Kidney epithelial cell (primary cell): ENCODE measurements at regions not wholly inside any gene's neighbourhood (a gene's known extent, or its start where the extent isn't known, plus 50 kb on each side); places are given as distances from the start of the nearest gene placed in this dataset.
"Not testable (repeated sequence)": the region's sequence is repeated elsewhere in the genome, so short reads cannot be mapped to it uniquely, and the experiment has no call there.

Experiments
- DNase-seq: peaks from one replicate; pipeline ENCODE4 v3.0.0-alpha.2; 2010; ENCODE audit warnings: low read depth
- H3K27me3 ChIP-seq: 2 replicates; pipeline ENCODE4 v1.6.0; 2011; ENCODE audit warnings: low read length; ENCODE audit not compliant: control insufficient read depth, insufficient read depth
- H3K36me3 ChIP-seq: 2 replicates; pipeline ENCODE4 v1.5.1; 2011; ENCODE audit warnings: low read length; ENCODE audit not compliant: control insufficient read depth, insufficient read depth
- H3K4me3 ChIP-seq: 2 replicates; pipeline ENCODE4 v1.5.1; 2011; ENCODE audit warnings: low read depth, mild to moderate bottlenecking, control low read depth, low read length
- TF ChIP-seq, protein P1 (sequence below): IDR thresholded peaks from 2 replicates; pipeline ENCODE4 v1.5.1; 2011; ENCODE audit warnings: mild to moderate bottlenecking, moderate library complexity, low read length, control low read depth, inconsistent platforms; ENCODE audit not compliant: insufficient read depth, poor library complexity, severe bottlenecking

DNA sequence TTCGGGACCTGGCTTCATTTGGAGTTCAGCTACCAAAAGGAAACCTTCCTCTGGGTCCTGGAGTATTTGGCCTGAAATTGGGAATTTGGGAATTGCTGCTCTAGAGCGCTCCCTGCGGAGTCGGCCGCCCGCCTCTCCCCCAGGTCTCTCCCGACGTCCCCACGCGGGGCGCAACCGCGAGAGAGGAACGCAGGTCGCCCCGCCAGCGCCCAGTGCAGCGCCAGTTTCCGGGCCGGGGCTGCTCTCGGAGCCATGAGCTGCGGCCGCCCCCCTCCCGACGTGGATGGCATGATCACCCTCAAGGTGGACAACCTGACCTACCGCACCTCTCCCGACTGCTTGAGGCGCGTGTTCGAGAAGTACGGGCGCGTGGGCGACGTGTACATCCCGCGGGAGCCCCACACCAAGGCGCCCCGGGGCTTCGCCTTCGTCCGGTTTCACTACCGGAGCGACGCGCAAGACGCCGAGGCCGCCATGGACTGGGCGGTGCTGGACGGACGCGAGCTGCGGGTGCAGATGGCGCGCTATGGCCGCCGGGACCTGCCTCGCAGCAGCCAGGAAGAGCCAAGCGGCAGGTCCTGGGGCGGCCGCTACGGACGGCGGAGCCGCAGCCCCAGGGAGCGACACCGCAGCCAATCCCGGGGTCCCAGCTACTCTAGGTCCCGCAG is 529.2 kb downstream of the TNS3 start:
- not testable (repeated sequence) for DNase-seq, H3K36me3 ChIP-seq, H3K27me3 ChIP-seq
- H3K4me3 ChIP-seq: peak overlapping the region; percentile 34
- TF ChIP-seq, protein P1, sequence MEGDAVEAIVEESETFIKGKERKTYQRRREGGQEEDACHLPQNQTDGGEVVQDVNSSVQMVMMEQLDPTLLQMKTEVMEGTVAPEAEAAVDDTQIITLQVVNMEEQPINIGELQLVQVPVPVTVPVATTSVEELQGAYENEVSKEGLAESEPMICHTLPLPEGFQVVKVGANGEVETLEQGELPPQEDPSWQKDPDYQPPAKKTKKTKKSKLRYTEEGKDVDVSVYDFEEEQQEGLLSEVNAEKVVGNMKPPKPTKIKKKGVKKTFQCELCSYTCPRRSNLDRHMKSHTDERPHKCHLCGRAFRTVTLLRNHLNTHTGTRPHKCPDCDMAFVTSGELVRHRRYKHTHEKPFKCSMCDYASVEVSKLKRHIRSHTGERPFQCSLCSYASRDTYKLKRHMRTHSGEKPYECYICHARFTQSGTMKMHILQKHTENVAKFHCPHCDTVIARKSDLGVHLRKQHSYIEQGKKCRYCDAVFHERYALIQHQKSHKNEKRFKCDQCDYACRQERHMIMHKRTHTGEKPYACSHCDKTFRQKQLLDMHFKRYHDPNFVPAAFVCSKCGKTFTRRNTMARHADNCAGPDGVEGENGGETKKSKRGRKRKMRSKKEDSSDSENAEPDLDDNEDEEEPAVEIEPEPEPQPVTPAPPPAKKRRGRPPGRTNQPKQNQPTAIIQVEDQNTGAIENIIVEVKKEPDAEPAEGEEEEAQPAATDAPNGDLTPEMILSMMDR: peak; percentile 3

DNA sequence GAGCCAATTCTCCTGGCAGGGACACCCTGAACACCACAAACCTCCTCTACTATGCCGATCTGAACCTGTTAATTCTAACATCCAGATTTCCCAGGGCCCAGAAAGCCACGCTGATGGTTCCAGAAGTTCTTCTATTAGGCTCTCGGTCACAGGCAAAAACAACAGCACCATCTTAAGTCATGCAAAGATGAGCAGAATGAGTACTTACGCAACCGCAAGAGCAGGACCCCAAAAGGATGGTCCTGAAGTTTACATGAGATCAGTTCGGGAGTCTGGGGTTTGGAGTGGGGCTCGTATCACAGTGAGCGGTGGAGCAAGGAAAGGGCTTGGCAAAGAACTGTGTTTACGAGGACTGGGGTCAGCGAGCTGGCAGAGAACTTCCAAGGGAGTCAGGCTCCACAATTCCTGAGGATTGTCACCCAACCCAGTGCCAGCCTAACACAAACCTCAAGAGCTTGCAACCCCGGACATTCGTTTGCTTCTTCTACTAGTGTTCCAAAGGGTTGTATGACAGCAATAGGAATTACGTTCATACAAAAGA is 532.6 kb downstream of the TNS3 start:
- TF ChIP-seq, protein P1: no peak
- Histone ChIP-seq H3K36me3 (no peaks in the 10 kb centered on the region), H3K4me3 (no peak overlapping the region), H3K27me3 (no peaks in the 10 kb centered on the region)
- no peak for DNase-seq

DNA sequence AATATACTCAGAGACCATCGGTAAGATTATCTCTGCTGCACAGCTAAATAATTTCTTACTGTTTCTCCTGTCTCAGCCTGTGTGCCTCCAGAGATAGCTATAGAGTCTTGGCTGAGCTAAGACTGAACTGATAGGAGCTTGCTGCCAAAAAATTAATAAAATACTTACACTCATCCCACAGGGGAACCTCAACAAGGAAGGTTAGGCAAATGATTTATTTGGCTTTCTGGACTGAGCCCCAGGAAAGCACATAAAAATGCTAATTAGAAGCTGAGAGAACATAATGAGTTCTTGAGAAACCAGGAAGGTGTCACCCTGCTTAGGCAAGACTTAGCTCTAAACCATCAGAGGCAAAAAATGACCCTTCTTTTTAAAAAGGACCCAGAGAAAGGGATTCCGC is 534.5 kb downstream of the TNS3 start:
- H3K36me3 ChIP-seq: no peaks in the 10 kb centered on the region
- no peak overlapping the region for H3K4me3 ChIP-seq
- no peaks in the 10 kb centered on the region for H3K27me3 ChIP-seq
- no peak for DNase-seq
- TF ChIP-seq, protein P1: no peak

DNA sequence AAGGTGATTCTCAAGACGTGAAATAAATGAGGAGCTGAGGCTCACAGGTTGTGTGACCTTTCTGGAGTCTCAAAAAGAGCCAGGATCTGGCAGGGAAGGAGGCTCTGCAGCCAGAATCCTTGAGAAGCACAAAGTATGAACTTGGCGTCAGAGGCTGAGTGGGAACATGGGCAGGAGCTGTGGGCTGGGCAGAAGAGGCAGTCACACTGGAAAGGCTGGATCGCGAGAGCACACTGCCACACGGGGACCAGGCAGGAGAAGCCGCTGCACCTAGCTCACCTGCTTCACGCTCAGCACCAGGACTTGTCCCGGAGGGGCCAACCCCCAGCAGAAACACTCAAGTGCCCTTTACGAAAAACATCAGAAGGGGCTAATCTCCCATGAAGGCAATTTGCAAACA is 535.0 kb downstream of the TNS3 start:
- Histone ChIP-seq H3K4me3 (no peak overlapping the region), H3K36me3 (no peaks in the 10 kb centered on the region), H3K27me3 (no peaks in the 10 kb centered on the region)
- TF ChIP-seq, protein P1: no peak
- no peak for DNase-seq

DNA sequence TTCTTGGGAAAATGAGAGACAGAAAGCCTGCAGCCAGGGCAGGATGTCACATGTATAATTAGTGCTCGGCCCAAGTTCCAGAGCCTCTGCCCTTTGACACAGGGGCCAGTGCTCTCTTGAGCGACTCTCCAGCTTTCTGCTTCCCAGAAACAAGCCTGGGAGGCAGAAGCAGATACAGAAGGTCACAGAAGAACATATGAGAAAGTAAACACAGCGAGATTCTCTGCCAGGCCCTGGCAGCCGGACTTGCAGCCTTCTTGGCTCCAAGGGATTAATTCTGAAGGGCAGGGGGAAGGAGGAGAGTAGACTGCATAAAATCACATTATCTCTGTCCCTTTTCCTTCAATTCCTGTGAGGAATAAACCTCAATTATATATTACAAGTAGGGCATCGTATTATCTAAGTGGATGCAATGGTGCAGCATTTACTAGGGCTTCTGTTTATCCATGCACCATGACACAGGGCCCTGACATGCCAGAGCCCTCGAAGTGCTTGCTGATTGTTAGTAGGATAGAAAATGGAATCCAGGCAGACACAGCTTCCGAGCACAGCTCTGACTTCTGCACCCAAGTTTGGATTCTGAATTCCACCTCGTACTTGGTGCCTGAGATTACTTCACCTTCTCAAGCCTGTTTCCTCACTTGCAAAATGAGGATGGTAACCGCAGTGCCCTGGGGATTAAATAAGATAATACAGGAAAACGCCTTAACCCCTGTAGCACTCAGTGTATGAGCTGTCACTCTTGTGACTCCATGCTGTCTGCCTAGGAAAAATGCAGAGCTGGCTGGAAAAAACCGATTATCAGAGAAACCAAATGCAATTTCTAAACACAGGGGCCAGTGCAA is 536.5 kb downstream of the TNS3 start:
- Histone ChIP-seq H3K36me3 (no peaks in the 10 kb centered on the region), H3K27me3 (no peaks in the 10 kb centered on the region), H3K4me3 (no peak overlapping the region)
- TF ChIP-seq, protein P1: no peak
- no peak for DNase-seq
